ENCODE measurements at regions not wholly inside any gene's neighbourhood (a gene's known extent, or its start where the extent isn't known, plus 50 kb on each side); places are given as distances from the start of the nearest gene placed in this dataset.

DNA sequence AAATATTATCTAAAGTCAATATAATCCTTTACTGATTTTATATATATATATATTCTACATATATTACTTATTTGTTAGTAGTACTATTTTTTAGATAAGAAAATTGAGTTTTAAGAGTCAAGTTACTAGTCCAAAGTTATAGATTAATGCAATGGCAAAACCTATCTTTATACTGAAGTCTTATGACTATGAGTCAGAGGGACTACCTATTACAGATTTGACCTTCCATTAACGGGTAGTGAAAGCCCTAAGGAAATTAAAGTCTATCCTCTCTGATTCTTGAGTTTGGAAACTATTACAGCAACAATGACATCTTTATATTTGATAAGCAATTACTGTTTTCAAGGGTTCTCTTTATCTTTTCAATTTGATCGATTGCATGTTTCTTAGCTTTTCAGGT is 315.8 kb downstream of the CASP12 start:
- no peak for DNase-seq

DNA sequence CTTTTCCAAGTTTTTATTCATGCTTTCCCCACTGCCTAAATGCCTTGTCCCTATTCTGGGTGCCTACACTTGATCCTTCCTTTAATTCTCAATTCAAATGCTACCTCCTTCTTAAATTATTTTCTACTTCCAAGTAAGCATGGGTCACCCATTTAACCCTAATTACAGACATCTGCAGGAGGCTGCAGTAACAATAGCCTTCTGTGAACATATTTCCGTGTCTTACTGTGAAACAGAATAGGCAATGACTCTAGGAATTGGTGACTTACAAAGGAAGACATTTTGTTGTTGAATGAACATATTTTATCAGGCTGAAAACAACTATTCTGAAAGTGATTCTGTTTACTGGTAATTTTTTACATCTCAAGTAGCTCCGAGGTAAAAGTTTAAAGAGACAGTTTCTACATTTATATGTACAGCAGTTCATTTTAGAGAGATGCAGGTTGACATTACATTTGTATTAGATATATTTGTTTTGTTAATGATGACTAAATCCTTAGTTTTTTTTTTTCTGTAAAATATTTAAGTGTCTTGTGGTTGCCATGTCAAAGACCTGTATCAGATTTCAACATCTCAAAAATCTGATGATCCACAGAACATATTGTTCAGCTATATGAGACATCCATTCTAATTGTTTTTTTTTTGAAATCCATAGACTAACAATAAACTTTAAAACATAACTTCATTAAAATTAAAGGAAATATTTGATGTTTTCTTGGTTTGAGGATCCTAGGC is 316.8 kb downstream of the CASP12 start:
- DNase-seq, result peak; percentile 31

DNA sequence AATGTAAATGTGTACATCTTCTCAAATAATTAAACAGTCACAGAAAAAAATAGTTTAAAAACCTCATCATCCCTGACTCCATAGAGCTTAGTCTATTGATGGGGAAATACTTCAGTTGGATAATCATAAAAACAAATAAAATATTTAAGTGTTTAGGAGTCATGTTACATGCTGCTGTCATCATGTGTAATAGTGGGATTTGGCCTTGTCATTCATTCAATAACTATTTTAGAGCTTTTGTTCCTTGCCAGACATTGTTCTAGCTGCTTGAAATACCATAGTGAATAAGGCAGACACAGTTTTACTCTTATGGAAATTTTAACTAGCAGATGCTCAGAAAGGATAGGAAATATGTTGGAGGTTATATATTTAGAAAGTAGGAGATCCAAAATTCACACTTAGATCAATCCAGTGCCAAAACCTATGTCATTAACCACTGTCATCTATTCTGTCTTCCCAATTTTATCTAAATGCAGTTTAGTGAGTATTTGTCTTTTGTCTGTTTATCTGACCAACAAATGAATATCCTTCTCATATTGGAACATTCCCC is 324.7 kb downstream of the CASP12 start:
- peak; percentile 67 for DNase-seq

- DNase-seq, result no peak
These were observed 326.0 kb downstream of the CASP12 start for GRCh38 chr11:104572279-104572678.

DNA sequence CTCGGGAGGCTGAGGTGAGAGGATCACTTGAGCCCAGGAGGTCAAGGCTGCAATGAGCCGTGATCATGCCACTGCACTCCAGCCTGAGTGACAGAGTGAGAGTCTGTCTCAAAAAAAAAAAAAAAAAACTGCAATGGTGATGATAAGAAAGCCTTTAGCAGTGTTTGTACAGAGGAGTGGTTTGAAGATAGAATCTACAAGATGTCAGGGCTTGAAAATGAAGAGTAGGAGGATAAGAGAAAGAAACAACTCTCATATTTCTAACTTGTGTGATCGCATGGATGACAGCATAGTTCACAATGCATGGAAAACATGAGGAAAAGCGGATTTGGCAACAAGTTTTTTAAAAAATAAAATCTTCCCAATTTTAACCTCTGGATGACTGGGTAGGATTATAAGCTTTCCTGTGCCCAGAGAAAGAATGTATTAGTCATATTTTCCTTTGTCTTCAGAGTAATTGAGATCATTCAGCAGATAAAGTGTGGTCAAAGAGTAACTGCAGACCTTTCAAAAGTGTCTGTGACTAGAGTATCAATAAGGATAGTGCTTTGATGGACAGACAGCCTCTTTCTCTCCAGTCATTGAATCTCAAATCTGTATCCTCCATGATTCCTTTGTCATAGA is 328.1 kb downstream of the CASP12 start:
- DNase-seq, result peak; percentile 52

DNA sequence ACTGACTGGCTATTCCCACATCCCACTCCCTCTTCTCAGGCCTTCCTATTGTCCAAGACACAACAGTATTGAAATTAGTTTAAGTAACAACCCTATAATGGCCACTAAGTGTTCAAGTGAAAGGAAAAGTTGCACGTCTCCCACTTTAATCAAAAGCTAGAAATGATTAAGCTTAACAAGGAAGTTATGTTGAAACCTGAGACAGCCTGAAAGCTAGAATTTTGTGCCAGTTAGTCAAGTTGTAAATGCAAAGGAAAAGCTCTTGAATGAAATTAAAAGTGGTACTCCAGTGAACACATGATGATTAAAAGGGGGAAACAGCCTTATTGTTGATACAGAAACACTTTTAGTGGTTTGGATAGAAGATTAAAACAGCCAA is 332.7 kb downstream of the CASP12 start:
- DNase-seq, result no peak

- DNase-seq, result no peak
These were observed 333.2 kb downstream of the CASP12 start for GRCh38 chr11:104564921-104565582.

DNA sequence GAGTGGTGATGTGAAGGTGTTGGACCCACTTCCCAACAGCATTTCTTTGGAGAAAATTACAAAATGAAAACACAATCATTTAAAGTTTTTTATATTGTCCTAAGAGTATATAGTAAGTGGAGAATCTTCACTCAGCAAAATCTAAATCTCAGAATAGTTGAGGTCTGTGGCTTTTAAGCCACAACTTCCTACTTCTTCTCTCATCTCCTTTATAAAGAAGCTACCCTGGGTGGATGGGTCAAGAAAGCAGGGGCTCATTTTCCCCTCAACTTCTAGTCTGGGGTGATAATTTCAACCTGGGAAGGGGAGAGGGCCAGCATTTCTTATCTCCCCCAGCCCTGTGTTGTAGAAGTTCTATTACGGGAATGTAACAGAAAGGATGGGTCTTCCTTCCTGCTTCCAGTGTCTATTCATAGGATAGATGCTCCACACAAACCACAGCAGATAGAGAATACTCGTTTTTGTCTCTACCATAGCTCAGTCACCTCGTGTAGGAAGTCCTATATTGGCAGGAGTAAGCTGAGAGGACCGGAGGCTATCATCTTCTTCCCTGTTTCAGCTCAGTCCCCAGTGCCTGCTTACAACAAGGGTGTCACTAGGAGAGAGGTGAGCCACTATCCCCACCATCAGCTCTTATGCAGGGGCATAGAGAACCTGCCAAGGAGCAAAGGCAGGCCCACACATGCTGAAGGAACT is 341.5 kb downstream of the CASP12 start:
- no peak for DNase-seq

DNA sequence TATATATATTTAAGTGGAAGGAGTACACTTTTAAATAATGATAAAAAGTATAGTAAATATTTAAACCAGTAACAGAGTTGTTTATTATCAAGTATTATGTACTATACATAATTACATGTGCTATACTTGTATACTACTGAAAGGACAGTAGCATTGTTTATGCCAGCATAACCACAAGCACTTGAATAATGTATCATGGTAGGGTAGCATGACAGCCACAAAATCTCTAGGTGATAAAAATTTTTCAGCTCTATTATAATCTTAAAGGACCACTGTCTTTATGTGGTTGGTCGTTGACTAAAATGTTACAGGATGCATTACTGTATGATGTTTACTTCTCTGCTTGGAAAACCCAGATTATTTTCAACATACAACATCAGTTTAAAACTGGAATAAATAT is 349.2 kb downstream of the CASP12 start:
- DNase-seq, result no peak

GRCh38 chr11:104547996-104548661 is 350.1 kb downstream of the CASP12 start:
- DNase-seq, result no peak

- no peak for DNase-seq
These were observed 351.8 kb downstream of the CASP12 start for GRCh38 chr11:104546501-104546900.

GRCh38 chr11:104541701-104542100 is 356.6 kb downstream of the CASP12 start:
- DNase-seq, result no peak

GRCh38 chr11:104538313-104538712 is 359.9 kb downstream of the CASP12 start:
- no peak for DNase-seq

GRCh38 chr11:104534278-104534677 is 364.0 kb downstream of the CASP12 start:
- peak; percentile 13 for DNase-seq

DNA sequence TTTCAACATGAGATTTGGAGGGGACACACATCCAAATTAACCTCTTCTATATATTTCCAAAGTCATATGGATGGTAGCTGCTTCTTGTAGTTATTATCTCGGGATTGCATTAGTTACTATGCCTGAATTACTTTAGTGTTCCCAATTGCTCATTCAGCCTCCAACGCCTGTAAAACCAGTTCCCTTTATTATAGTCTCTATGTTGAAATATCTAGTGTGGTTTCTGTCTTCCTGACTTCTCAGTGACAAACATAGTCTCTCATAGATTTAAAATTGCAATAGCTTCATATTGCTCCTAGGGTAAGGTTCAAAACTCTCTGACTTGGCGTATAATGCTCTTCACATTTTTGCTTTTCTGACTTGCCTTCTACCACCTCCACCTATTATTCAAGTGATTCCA is 366.4 kb downstream of the CASP12 start:
- no peak for DNase-seq

DNA sequence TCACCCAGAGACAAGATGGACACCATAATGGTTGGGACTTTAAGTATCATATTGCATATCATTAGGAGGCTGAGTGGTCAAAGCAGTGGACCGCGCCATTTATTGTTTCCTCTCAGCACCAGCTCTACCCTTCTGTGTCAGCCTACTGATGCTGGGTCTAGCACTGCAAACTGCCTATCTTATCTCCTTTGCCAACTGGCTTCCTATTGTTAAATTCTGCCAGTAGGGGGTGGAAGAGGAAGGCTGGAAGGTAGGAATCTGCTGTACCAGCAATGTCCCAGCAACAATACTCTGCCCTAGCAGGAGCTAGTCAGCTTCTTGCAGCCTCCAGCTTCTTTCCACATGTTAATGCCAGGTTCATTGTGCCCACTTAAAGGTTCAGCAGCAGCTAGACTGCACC is 367.1 kb upstream of the PDGFD start:
- DNase-seq, result no peak

DNA sequence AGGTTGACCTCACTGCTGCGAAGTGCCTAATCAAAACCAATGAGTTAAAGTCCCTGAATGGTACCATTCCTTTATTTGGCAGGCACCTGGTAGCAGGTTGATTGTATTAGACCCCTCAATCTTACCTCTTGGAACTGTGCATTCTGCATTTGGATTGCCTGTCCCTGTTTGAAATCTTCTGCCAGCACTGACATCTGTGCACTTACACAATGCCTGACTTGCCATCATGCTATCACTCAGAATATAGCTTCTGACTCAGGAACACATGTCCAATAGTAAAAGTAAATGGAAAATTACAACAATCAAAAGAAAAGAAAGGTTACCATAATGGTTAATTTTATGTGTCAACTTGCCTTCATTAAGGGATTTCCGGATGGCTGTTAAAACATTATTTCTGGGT is 366.0 kb upstream of the PDGFD start:
- no peak for DNase-seq

DNA sequence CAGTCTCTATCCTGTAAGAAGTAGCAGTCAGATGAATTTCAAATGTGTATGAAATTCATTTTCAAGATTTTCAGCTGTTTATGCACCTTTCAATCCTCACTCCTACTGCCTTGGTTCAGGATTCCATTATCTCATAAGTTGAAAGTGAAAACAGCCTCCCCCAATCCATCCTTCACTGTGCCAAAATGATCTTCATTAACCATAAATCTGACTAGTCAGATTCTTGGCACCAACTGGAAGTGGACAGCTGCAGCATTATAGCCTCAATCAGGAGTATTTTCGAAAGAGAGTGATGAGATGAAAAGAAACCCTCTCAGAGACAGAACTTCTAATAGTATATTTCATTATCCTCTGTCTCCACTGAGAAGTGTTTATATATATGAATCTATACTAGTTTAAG is 365.3 kb upstream of the PDGFD start:
- no peak for DNase-seq

DNA sequence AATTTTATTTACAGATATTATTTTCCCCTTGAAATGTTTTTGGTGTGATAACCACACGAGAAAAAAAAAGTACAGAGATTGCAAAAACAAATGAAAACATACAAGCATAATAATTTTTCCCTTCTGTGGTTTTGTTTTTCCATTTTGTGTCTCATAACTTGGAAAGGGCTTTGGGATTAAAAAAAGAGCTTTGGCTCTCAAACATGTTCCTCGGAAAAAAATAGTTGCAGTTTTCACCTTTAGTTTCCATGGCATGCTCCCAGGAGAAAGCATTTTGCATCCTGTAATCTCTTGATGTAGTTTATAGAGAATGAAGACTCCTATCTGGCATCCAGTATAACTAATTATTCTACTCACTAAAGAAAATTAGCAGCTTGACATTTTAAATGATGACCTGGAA is 362.1 kb upstream of the PDGFD start:
- no peak for DNase-seq

DNA sequence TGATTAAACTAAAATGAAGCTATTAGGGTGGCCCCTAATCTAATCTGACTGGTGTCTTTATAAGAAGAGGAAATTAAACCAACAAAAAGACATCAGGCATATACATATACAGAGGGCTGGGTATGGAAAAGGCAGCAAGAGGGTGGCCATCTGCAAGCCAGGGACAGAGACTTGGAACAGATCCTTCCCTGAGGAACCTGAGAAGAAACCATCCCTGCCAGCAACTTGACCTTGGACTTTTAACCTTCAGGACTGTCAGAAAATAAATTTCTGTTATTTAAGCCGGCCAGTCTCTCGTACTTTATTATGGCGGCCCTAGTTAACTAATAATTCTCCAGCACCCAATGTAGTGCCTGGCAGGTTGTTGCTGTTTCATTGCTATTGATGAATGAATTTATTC is 361.5 kb upstream of the PDGFD start:
- DNase-seq, result no peak

DNA sequence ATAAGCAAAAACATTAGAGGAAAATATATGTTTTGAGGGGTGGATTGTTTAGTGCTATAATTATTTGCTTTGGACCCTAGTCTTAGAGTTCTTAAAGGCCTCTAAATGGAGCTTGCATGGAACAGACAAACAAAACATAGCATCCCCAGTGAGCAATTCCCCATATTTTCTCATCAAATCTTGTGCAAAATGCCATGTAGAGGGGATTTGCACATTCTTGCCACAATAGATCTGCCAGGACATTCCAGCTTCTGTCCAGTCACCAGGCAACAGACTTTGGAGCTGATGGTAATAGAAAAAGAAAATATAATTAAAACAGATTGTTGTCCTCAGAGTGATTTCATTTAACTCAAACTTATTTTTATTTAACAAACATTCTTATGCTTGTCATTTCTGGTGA is 360.3 kb upstream of the PDGFD start:
- no peak for DNase-seq

- DNase-seq, result no peak
These were observed 359.7 kb upstream of the PDGFD start for GRCh38 chr11:104523611-104524010.

DNA sequence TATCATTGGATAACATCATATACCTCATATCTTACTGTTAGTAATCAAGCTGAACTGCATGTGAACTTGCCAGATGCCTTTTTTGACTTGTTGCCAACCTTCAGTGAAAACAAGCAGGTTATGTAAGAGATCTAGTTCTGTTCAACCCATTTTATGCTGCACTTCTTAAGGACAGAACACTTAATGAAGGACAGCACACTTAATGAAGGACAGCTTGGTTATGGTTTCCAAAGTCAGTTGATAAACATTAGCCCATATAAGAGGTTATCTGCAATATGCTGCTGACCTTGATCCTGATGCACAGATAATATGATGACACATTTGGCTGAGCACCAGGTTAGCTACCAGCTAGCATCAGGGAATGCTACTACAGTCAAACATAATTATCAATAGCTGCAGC is 358.7 kb upstream of the PDGFD start:
- no peak for DNase-seq

Measured in fibroblast of skin of right quadriceps (primary cell).